AML-193 (cell line): ENCODE measurements at regions not wholly inside any gene's neighbourhood (a gene's known extent, or its start where the extent isn't known, plus 50 kb on each side); places are given as distances from the start of the nearest gene placed in this dataset.
"Not testable (repeated sequence)": the region's sequence is repeated elsewhere in the genome, so short reads cannot be mapped to it uniquely, and the experiment has no call there.

Experiments used
- DNase-seq, 2 experiments: peaks; one replicate each; lab custom pipeline; 2025; lab: John Stamatoyannopoulos, UW

- no peak for DNase-seq
Observed at GRCh38 chr7:131047651-131048304, 279.9 kb upstream of the MKLN1 start.

GRCh38 chr7:131051304-131051703 lies 276.4 kb upstream of the MKLN1 start:
- no peak for DNase-seq

DNA sequence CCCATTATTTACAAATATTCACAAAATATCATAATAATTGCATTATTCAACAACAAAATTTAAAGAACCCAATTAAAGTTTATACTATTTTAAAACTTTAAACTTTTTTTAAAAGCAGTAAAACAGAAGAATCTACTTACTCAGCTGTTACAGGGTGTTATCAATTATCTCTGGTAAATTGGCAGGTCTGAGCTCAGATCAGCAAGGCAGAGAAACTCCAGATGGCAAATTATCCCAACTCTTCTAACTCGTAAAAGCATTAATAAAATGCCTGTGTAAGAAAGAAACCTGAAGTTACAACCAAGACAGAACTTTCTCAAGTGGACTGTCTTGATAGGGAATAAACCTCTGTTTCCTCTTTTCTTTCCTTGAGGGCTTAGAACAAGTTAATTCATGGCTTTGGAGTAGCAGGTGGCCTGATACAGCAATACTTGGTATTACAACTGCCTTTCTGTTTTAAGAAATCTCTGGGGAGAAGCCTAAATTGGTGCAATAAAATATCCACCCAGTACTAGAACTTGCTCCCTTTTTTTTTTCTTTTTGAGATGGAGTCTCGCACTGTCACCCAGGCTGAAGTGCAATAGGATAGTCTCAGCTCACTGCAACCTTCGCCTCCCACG lies 275.3 kb upstream of the MKLN1 start:
- DNase-seq: peak in 1 of 2 experiments; percentile 12

DNA sequence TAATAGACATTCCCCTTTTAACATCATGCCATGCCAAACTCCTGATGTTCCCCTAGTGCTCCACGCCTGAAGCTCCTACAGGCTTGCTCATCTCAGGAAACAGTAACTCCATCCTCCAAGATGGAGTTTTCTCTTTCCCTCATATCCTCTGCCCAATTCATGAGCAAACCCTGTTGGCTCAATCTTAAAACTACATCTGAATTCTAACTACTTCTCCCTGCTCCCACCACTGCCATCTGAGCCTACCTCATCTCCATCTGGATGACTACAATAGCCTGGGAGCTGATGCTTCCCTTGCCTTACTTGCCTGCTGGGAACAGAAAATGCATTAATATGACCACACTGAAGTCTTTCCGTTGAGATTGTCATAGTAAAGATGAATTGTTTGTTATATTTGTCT lies 271.7 kb upstream of the MKLN1 start:
- no peak for DNase-seq

- DNase-seq: peak; percentile 26 to 47
Observed at GRCh38 chr7:131057015-131057793, 270.5 kb upstream of the MKLN1 start.

DNA sequence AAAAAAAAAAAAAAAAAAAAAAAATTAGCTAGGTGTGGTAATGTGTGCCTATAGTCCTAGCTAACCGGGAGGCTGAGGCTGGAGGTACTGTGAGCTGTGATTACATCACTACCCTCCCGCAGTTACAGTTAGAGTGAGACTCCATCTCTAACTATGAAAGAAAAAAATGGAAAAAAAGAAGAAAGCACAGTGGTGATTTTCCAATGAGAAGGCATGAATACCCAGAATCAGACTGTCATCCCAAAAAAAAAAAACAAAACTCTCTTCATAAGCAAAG lies 269.9 kb upstream of the MKLN1 start:
- no peak for DNase-seq

GRCh38 chr7:131058561-131059288 lies 269.0 kb upstream of the MKLN1 start:
- DNase-seq: not testable (repeated sequence)

- DNase-seq: not testable (repeated sequence)
Observed at GRCh38 chr7:131059401-131059800, 268.3 kb upstream of the MKLN1 start.

DNA sequence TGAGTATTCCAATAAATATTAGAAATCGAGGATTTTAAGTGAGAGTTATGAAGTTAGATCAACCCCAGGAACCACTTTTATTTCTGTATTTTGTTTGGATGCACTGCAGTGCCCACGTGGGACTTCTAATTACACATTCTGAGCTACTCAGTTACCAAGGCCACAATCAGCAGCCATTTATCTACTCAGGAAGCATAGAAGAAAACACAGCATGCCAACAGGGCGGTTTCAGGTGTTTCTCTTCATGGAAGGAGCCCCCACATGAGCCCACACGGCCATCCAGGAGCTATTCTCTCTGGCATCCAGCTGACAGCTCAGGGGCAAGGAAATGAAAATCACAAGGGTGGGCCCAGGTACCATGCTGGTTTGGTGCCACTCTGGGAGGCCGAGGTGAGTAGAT lies 266.5 kb upstream of the MKLN1 start:
- DNase-seq: no peak

DNA sequence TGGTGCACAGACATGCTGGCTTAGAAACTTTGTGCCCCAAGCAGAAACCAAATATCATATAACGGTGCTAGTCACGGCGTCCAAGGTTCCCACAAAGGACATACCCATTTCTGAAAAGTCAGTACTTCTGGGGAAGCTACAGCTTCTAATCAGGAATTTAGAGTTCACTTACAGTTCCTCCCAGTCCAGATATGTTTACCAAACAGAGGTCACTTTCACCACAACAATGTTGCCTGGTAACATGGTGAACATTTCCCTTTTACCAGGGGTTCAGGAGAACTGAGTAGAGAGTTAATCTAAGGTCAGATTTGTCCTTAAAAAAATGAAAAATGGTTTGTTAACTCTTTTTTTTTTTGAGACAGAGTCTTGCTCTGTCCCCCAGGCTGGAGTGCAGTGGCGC lies 265.9 kb upstream of the MKLN1 start:
- DNase-seq: no peak

DNA sequence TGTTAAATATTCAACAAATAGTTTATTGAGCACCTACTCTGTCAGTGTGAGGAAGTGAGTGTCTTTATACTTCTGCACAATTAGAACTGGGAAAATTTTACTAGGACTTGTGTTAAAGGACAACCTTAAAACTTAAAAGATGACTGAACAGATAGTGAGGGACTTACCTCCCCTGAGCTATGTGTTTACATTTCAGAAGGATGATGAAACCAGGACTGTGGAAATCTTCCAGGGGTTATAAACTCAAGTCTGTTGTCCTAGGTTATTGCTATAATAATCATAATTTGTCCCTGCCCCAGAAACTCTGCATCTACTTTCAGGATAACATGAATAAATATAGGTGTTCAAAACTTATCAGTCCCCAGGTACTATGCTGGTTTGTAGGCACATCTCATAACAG lies 261.0 kb upstream of the MKLN1 start:
- DNase-seq: no peak

GRCh38 chr7:131067220-131067619 lies 260.5 kb upstream of the MKLN1 start:
- no peak for DNase-seq

DNA sequence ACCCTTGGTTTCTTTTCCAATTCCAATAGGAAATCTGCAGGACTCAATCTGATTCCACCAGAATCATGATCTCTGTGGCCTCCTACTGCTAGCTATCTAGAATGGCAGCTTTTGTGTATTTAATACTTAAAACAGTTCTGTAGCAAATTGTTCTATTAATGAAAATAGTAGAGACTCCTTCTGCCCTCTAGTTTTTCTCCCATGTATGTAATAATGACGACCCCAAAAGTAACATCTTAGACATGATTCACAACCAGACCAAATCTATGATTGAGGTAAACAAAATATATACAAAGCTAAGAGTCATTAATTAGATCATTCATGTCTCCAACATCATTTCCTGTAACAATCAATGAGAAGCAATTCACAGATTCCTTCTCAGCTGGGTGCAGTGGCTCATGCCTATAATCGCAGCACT lies 259.1 kb upstream of the MKLN1 start:
- no peak for DNase-seq

- peak; percentile 55 to 60 for DNase-seq
Observed at GRCh38 chr7:131071786-131072504, 255.7 kb upstream of the MKLN1 start.

GRCh38 chr7:131072505-131073091 lies 255.1 kb upstream of the MKLN1 start:
- DNase-seq: peak in 1 of 2 experiments; percentile 4

DNA sequence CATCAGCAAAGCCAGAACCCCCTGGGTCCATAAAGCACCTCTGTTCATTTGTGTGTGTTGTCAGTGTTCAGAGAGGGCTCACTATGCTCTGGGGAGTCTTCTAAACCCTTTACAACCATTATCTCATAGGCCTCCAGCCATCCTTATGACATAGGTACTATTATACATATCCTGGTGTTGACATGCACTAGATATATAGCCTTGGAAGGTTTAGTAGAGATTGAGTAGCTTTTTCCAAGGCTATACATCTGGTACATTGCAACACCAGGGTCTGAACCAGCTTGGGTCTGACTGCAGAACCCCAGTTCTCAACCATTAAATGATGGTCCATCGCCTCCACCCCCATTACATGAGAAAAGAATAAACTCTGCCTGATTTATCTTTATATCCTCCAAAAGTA lies 253.6 kb upstream of the MKLN1 start:
- no peak for DNase-seq

DNA sequence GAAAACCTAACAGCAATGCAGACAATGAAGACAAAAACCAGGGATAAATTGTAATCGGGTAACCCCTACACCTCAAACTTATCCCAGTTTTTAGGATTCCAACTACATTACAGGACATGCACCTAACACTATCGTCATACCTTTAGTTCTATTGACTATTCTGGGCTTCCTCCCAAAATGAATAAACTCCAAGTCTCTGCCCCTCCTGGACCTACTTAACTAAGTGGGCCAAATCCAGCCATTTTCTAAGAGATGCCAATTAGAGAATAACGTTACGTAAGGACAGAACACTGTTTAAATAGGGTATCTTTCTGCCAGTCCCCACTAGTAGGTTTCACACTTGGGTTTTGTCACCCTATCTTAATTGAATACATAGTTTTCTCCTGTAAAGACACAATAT lies 253.1 kb upstream of the MKLN1 start:
- DNase-seq: no peak

DNA sequence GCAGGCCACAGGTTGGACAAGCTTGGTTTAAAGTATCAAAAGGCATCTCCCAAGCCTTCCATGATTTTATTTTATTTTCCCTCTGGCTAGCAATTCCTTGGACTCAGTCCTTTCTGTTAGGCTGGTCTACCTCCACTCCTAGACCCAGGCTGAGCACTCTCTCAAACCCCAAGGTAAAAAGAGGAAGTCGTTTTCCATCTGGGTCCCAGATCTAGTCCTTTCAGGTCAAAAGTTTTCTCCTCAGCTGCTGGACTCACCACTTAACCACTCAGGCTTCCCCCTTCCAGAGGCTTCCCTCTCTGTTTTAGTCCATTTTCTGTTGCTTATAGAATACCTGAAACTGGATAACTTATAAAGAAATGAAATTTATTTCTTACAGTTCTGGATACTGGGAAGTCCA lies 252.3 kb upstream of the MKLN1 start:
- DNase-seq: no peak

DNA sequence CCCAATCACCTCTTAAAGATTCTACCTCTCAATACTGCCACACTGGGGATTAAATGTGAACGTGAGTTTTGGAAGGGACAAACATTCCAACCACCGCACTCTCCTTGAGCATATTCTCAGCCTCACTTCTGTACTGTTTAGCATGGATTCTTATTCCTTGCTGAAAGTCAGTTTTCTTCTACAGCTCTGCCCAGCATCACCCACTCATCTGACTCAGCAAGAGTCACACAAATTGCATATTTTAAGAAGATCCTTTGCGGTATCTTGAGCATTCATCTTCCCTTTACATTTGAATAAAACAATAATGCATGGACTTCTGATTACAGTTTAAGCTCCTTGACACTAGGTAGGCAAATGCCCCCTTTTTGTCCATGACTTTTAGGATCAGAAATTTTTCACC lies 251.6 kb upstream of the MKLN1 start:
- DNase-seq: no peak

- no peak for DNase-seq
Observed at GRCh38 chr7:131076711-131077181, 250.9 kb upstream of the MKLN1 start.

DNA sequence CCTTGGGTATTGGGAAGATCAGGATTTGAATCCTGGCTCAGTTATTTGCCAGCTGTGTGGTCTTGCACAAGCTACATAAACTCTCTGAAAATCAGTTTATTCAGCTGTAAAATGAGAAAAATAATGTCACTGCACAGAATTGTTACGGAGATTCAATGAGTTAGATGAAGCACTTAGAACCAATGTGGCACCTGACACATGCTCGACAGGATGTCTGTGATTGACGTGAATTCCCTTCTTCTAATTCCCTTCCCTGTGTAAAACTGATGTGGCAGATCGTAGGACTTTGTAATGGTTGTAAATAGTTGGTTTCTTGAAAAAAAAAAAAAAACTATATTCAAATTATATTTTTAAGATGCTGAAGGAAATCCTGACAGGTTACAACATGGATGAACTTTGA lies 249.9 kb upstream of the MKLN1 start:
- DNase-seq: no peak

GRCh38 chr7:131080754-131081153 lies 246.9 kb upstream of the MKLN1 start:
- DNase-seq: no peak
